ENCODE measurements at regions not wholly inside any gene's neighbourhood (a gene's known extent, or its start where the extent isn't known, plus 50 kb on each side); places are given as distances from the start of the nearest gene placed in this dataset.
"Not testable (repeated sequence)": the region's sequence is repeated elsewhere in the genome, so short reads cannot be mapped to it uniquely, and the experiment has no call there.

- no peak overlapping the region for H3K4me3 ChIP-seq (ENCODE audit: low read depth, low read length)
- DNase-seq (ENCODE audit: low read depth), result no peak
- TF ChIP-seq, protein P1, sequence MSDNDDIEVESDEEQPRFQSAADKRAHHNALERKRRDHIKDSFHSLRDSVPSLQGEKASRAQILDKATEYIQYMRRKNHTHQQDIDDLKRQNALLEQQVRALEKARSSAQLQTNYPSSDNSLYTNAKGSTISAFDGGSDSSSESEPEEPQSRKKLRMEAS (IDR thresholded peaks at IDR 0.05; ENCODE audit: low read depth, low read length), result no peak
- TF ChIP-seq MYC (IDR thresholded peaks at IDR 0.05; ENCODE audit: low read depth, low read length) (no peak), POLR2A (IDR thresholded peaks at IDR 0.05; ENCODE audit: extremely low read depth, insufficient read length) (no peak)
- TF ChIP-seq, protein P2, sequence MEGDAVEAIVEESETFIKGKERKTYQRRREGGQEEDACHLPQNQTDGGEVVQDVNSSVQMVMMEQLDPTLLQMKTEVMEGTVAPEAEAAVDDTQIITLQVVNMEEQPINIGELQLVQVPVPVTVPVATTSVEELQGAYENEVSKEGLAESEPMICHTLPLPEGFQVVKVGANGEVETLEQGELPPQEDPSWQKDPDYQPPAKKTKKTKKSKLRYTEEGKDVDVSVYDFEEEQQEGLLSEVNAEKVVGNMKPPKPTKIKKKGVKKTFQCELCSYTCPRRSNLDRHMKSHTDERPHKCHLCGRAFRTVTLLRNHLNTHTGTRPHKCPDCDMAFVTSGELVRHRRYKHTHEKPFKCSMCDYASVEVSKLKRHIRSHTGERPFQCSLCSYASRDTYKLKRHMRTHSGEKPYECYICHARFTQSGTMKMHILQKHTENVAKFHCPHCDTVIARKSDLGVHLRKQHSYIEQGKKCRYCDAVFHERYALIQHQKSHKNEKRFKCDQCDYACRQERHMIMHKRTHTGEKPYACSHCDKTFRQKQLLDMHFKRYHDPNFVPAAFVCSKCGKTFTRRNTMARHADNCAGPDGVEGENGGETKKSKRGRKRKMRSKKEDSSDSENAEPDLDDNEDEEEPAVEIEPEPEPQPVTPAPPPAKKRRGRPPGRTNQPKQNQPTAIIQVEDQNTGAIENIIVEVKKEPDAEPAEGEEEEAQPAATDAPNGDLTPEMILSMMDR (IDR thresholded peaks at IDR 0.05; ENCODE audit: low read depth, low read length), result no peak
These were observed 794.4 kb upstream of the TMPRSS15 start for GRCh38 chr21:19197950-19198349.

GRCh38 chr21:19198801-19199200 is 795.2 kb upstream of the TMPRSS15 start:
- no peak overlapping the region for H3K4me3 ChIP-seq (ENCODE audit: low read depth, low read length)
- no peak for TF ChIP-seq MYC (IDR thresholded peaks at IDR 0.05; ENCODE audit: low read depth, low read length)
- TF ChIP-seq, protein P2 (IDR thresholded peaks at IDR 0.05; ENCODE audit: low read depth, low read length), result no peak
- TF ChIP-seq, protein P1 (IDR thresholded peaks at IDR 0.05; ENCODE audit: low read depth, low read length), result no peak
- no peak for TF ChIP-seq POLR2A (IDR thresholded peaks at IDR 0.05; ENCODE audit: extremely low read depth, insufficient read length)
- no peak for DNase-seq (ENCODE audit: low read depth)

GRCh38 chr21:19218163-19218562 is 814.6 kb upstream of the TMPRSS15 start:
- H3K4me3 ChIP-seq (ENCODE audit: low read depth, low read length), result no peak overlapping the region
- no peak for TF ChIP-seq POLR2A (IDR thresholded peaks at IDR 0.05; ENCODE audit: extremely low read depth, insufficient read length)
- TF ChIP-seq, protein P1 (IDR thresholded peaks at IDR 0.05; ENCODE audit: low read depth, low read length), result no peak
- no peak for TF ChIP-seq MYC (IDR thresholded peaks at IDR 0.05; ENCODE audit: low read depth, low read length)
- DNase-seq (ENCODE audit: low read depth), result no peak

DNA sequence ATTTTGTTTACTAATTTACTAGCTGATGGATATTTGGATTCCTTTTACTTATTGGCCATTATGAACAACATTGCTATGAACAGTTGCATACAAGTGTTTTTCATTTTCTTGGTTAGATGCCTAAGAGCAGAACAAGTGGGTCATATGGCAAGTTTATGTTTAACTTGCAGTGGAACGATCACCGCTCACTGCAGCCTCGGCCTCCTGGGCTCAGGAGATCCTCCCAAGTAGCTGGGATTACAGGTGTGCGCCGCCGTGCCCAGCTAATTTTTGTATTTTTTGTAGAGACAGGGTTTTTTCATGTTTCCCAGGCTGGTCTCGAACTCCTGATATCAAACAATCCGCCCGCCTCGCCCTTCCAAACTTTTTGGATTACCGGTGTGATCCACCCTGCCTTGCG is 820.5 kb upstream of the TMPRSS15 start:
- H3K4me3 ChIP-seq (ENCODE audit: low read depth, low read length), result no peak overlapping the region

GRCh38 chr21:19228226-19228625 is 824.6 kb upstream of the TMPRSS15 start:
- no peak overlapping the region for H3K4me3 ChIP-seq (ENCODE audit: low read depth, low read length)
- no peak for DNase-seq (ENCODE audit: low read depth)
- no peak for TF ChIP-seq MYC (IDR thresholded peaks at IDR 0.05; ENCODE audit: low read depth, low read length)
- TF ChIP-seq, protein P1 (IDR thresholded peaks at IDR 0.05; ENCODE audit: low read depth, low read length), result no peak
- no peak for TF ChIP-seq POLR2A (IDR thresholded peaks at IDR 0.05; ENCODE audit: extremely low read depth, insufficient read length)
- TF ChIP-seq, protein P2 (IDR thresholded peaks at IDR 0.05; ENCODE audit: low read depth, low read length), result no peak

More for the DNA sequence above, 820.5 kb upstream of the TMPRSS15 start:
- no peak for DNase-seq (ENCODE audit: low read depth)
- no peak for TF ChIP-seq POLR2A (IDR thresholded peaks at IDR 0.05; ENCODE audit: extremely low read depth, insufficient read length)
- TF ChIP-seq, protein P1 (IDR thresholded peaks at IDR 0.05; ENCODE audit: low read depth, low read length), result no peak
- no peak for TF ChIP-seq MYC (IDR thresholded peaks at IDR 0.05; ENCODE audit: low read depth, low read length)
- TF ChIP-seq, protein P2 (IDR thresholded peaks at IDR 0.05; ENCODE audit: low read depth, low read length), result no peak

GRCh38 chr21:19233841-19234240 is 830.3 kb upstream of the TMPRSS15 start:
- H3K4me3 ChIP-seq (ENCODE audit: low read depth, low read length); DNase-seq (ENCODE audit: low read depth): not testable (repeated sequence)

DNA sequence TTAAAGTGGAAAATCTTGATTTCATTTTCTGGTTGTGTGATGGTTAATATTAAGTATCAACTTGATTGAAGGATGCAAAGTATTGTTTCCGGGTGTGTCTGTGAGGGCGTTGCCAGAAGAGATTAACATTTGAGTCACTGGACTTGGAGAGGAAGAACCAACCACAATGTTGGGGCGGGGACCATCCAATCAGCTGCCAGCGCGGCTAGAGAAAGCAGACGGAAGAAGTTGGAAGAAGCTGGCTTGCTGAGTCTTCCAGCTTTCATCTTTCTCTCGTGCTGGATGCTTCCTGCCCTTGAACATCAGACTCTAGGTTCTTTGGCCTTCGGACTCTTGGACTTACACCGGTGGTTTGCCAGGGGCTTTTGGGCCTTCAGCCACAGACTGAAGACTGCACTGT is 832.6 kb upstream of the TMPRSS15 start:
- no peak overlapping the region for H3K4me3 ChIP-seq (ENCODE audit: low read depth, low read length)
- no peak for DNase-seq (ENCODE audit: low read depth)
- TF ChIP-seq, protein P2 (IDR thresholded peaks at IDR 0.05; ENCODE audit: low read depth, low read length), result no peak
- TF ChIP-seq MYC (IDR thresholded peaks at IDR 0.05; ENCODE audit: low read depth, low read length) (no peak), POLR2A (IDR thresholded peaks at IDR 0.05; ENCODE audit: extremely low read depth, insufficient read length) (no peak)
- TF ChIP-seq, protein P1 (IDR thresholded peaks at IDR 0.05; ENCODE audit: low read depth, low read length), result no peak
